A549 (cell line): ENCODE measurements at regions not wholly inside any gene's neighbourhood (a gene's known extent, or its start where the extent isn't known, plus 50 kb on each side); places are given as distances from the start of the nearest gene placed in this dataset.

Experiments used
- ATAC-seq, 2 experiments: fragments of 200-7000 bp in 1 of 2; fragments of >200 bp in 1 of 2; cut with Nextera tagmentation in 1 of 2; cut with Tn5 transposase in 1 of 2; 3 replicates each; pipeline versions ENCODE4 v1.8.0 to v1.9.1; 2018 to 2020; ENCODE audit warnings: mild to moderate bottlenecking in 1 of 2, moderate library complexity in 1 of 2
- CTCF ChIA-PET: fragments of 300-600 bp; sonication (Branson Sonifier 250); formaldehyde crosslinking; extraction: SDS; loops from one replicate; lab custom pipeline; 2021; ENCODE audit warnings: antibody characterized with exemption, inconsistent platforms; lab: Yijun Ruan, JAX
- POLR2A ChIA-PET: fragments of 350-600 bp; formaldehyde crosslinking; extraction: SDS; loops from one replicate; lab custom pipeline; 2021; ENCODE audit warnings: antibody characterized with exemption, inconsistent platforms; lab: Yijun Ruan, JAX
- DNase-seq, 2 experiments: peaks; one replicate each; pipeline versions ENCODE4 v3.0.0 to v3.0.0-alpha.2; 2011 to 2016; ENCODE audit warnings: low read depth in 1 of 2, low spot score in 1 of 2
- FAIRE-seq: peaks from 2 replicates; lab custom pipeline; 2011; peaks lifted over from hg19 to GRCh38; lab: Jason Lieb, UNC
- H3K27ac ChIP-seq, 2 experiments: fragments of >200 bp; sonication (Bioruptor Twin); formaldehyde crosslinking; 3 replicates each; pipeline ENCODE4 v1.5.1; 2016 to 2017
- H3K4me1 ChIP-seq: fragments of >200 bp; sonication (Bioruptor Twin); formaldehyde crosslinking; 3 replicates; pipeline ENCODE4 v1.6.1; 2016
- H3K4me2 ChIP-seq: fragments of >200 bp; sonication (Bioruptor Twin); formaldehyde crosslinking; 3 replicates; pipeline ENCODE4 v1.6.1; 2016
- H3K4me3 ChIP-seq: fragments of >200 bp; sonication (Bioruptor Twin); formaldehyde crosslinking; 3 replicates; pipeline ENCODE4 v1.5.1; 2016
- H3K9me3 ChIP-seq: fragments of >200 bp; sonication (Bioruptor Twin); formaldehyde crosslinking; 3 replicates; pipeline ENCODE4 v1.6.1; 2016
- BHLHE40 ChIP-seq: IDR thresholded peaks from 2 replicates; pipeline ENCODE4 v1.6.1; 2012; ENCODE audit warnings: low read depth, low read length, inconsistent platforms
- CBX8 ChIP-seq: fragments of 200-600 bp; sonication (generic); IDR thresholded peaks from 2 replicates; pipeline ENCODE4 v1.6.1; 2016
- CEBPB ChIP-seq, 2 experiments: fragments of >200 bp in 1 of 2; sonication (Bioruptor Twin) in 1 of 2; formaldehyde crosslinking in 1 of 2; IDR thresholded peaks; 2 replicates each; pipeline ENCODE4 v1.6.1; 2012 to 2016
- CTCF ChIP-seq: fragments of >200 bp; sonication (Bioruptor Twin); formaldehyde crosslinking; IDR thresholded peaks from 3 replicates; pipeline ENCODE4 v1.5.1; 2016
- EHF ChIP-seq: fragments of 250-450 bp; sonication (Bioruptor Pico); IDR thresholded peaks from 2 replicates; pipeline ENCODE4 v1.5.0; 2020; ENCODE audit warnings: mild to moderate bottlenecking
- EHMT2 ChIP-seq: fragments of 200-600 bp; sonication (generic); IDR thresholded peaks from 2 replicates; pipeline ENCODE4 v1.6.1; 2016; ENCODE audit warnings: antibody characterized with exemption, low read depth, mild to moderate bottlenecking, moderate library complexity
- EP300 ChIP-seq, 2 experiments: fragments of >200 bp; sonication (Bioruptor Twin); formaldehyde crosslinking; IDR thresholded peaks; 2 replicates in 1 of 2; 3 replicates in 1 of 2; pipeline ENCODE4 v1.6.1; 2016 to 2017
- FOSB ChIP-seq: fragments of 250-450 bp; sonication (Bioruptor Pico); IDR thresholded peaks from 2 replicates; pipeline ENCODE4 v1.5.0; 2020; ENCODE audit warnings: mild to moderate bottlenecking, moderate library complexity
- GATA3 ChIP-seq: IDR thresholded peaks from 2 replicates; pipeline ENCODE4 v1.6.1; 2012; ENCODE audit warnings: borderline replicate concordance
- HDAC2 ChIP-seq: fragments of 200-600 bp; sonication (generic); IDR thresholded peaks from 2 replicates; pipeline ENCODE4 v1.6.1; 2016
- HES2 ChIP-seq: fragments of >200 bp; sonication (Bioruptor Twin); formaldehyde crosslinking; IDR thresholded peaks from 2 replicates; pipeline ENCODE4 v1.6.1; 2016
- HOXA7 ChIP-seq: fragments of 250-450 bp; sonication (Bioruptor Pico); IDR thresholded peaks from 2 replicates; pipeline ENCODE4 v1.5.0; 2020; ENCODE audit warnings: mild to moderate bottlenecking, moderate library complexity
- MAZ ChIP-seq: fragments of 150-350 bp; IDR thresholded peaks from 2 replicates; pipeline ENCODE4 v1.6.1; 2014; ENCODE audit warnings: antibody characterized with exemption, low read depth, low read length, borderline replicate concordance
- NFE2L2 ChIP-seq: fragments of 150-350 bp; conservative IDR thresholded peaks from 2 replicates; pipeline ENCODE4 v1.6.1; 2014; ENCODE audit warnings: low read length
- NPAS2 ChIP-seq: fragments of 250-450 bp; sonication (Bioruptor Pico); IDR thresholded peaks from 2 replicates; pipeline ENCODE4 v1.8.0; 2022; ENCODE audit warnings: mild to moderate bottlenecking, moderate library complexity, borderline replicate concordance
- PBX3 ChIP-seq: IDR thresholded peaks from 2 replicates; pipeline ENCODE4 v1.6.1; 2012
- RARB ChIP-seq: fragments of 250-450 bp; sonication (Bioruptor Pico); IDR thresholded peaks from 2 replicates; pipeline ENCODE4 v1.8.0; 2021; ENCODE audit warnings: mild to moderate bottlenecking, moderate library complexity
- RCOR1 ChIP-seq: fragments of 150-350 bp; IDR thresholded peaks from 2 replicates; pipeline ENCODE4 v1.6.1; 2014; ENCODE audit warnings: antibody characterized with exemption, low read length, low read depth
- RFX5 ChIP-seq: fragments of 450-650 bp; IDR thresholded peaks from 2 replicates; pipeline ENCODE4 v1.7.1; 2014; ENCODE audit warnings: antibody characterized with exemption, mild to moderate bottlenecking, moderate library complexity
- SREBF2 ChIP-seq: fragments of 450-650 bp; IDR thresholded peaks from 2 replicates; pipeline ENCODE4 v1.6.1; 2014; ENCODE audit warnings: mild to moderate bottlenecking, moderate library complexity
- ZC3H11A ChIP-seq: fragments of 450-650 bp; IDR thresholded peaks from 2 replicates; pipeline ENCODE4 v1.6.1; 2014; ENCODE audit warnings: antibody characterized with exemption, mild to moderate bottlenecking
- ZFP36 ChIP-seq: fragments of 450-650 bp; IDR thresholded peaks from 2 replicates; pipeline ENCODE4 v1.6.1; 2014; ENCODE audit warnings: borderline replicate concordance; ENCODE audit not compliant: partially characterized antibody
- WGBS: methylation state at CpG from one replicate; pipeline ENCODE4 v1.1.6; 2017; ENCODE audit errors: missing lambda C conversion rate; 5-methylcytosine and 5-hydroxymethylcytosine counted together
- TF ChIP-seq, protein P1 (sequence below): IDR thresholded peaks from 2 replicates; pipeline ENCODE4 v1.6.1; 2012
- TF ChIP-seq, protein P2 (sequence below): fragments of 250-450 bp; sonication (Bioruptor Pico); IDR thresholded peaks from 2 replicates; pipeline ENCODE4 v1.5.0; 2020; ENCODE audit warnings: low read depth, mild to moderate bottlenecking, moderate library complexity

DNA sequence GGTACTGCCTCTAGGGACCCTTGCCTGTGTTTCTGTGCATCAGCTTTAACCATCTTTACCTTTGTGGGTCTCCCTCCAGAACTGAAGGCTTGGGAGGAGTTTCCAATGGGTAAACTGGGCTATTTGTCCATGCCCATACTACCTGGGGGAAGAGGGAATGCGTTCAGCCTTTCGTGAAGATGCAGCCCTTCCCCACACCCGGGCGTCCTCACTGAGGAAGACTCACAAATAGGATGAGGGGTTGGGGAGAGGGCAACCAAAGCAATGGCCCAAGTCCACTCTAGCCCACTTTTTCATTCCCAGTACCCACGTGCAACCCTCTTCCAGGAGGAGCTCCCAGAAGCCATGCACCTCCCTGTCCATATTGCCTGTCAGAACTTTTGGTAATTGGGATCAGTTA is 61.8 kb upstream of the ADA2 start:
- FAIRE-seq, result no peak
- POLR2A ChIA-PET, result no interaction called here
- H3K4me1 ChIP-seq, result no peaks in the 10 kb centered on the region
- H3K9me3 ChIP-seq, result no peaks in the 10 kb centered on the region
- TF ChIP-seq HOXA7 (no peak), EHF (CRISPR knock-in tag) (no peak)
- CTCF ChIA-PET, result no interaction called here
- H3K27ac ChIP-seq, result no peak overlapping the region
- no peak for DNase-seq
- WGBS, result 64% methylated on average over 5 of the region's 5 CpGs
- ATAC-seq, result no peak
- no peak overlapping the region for H3K4me3 ChIP-seq
- H3K4me2 ChIP-seq, result no peak overlapping the region

DNA sequence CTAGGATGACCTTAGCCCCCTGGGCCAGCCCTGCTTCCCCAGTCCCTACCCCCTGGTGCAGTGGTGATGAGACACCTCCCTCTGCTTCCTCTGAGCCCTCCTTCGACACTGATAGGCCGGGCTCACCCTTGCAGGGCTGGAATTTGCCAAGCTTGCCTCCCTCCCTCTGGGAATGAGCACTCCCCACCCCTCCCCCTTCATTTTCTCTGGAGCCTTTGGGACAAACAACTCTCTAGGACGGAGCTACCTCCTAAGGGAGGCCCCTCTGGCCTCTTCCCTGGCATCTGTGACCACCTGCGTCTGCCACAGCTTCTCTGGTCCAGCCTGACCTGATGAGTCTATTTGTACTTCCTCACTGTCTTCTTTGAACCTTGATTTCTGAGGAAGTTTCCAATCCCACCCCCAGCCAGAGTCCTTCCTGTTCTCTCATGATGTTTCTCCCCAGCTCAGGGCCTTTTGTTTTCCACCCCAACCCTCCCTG is 53.3 kb upstream of the ADA2 start:
- WGBS, result 74% methylated on average over 4 of the region's 4 CpGs
- no peak overlapping the region for H3K4me2 ChIP-seq
- TF ChIP-seq, protein P1, sequence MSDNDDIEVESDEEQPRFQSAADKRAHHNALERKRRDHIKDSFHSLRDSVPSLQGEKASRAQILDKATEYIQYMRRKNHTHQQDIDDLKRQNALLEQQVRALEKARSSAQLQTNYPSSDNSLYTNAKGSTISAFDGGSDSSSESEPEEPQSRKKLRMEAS, result no peak
- TF ChIP-seq FOSB (CRISPR knock-in tag) (no peak), CTCF (no peak), SREBF2 (no peak)
- TF ChIP-seq, all 56 proteins: peak for 0
- Histone ChIP-seq H3K4me1 (no peaks in the 10 kb centered on the region), H3K27ac (no peak overlapping the region), H3K4me3 (no peak overlapping the region), H3K9me3 (no peaks in the 10 kb centered on the region)
- CTCF ChIA-PET, result no interaction called here
- POLR2A ChIA-PET, result no interaction called here
- ATAC-seq, result no peak
- DNase-seq, result no peak
- FAIRE-seq, result no peak

- ChIA-PET POLR2A (no interaction called here), CTCF (interaction anchor here (0.8 kb wide), 1 partner anchor 13 kb away, joined by 5 read pairs; no protein-coding TSS in a partner anchor)
- ATAC-seq (no peak), FAIRE-seq (no peak), DNase-seq (no peak)
- 75% methylated on average over 8 of the region's 8 CpGs for WGBS
- no peaks in the 10 kb centered on the region for H3K4me1 ChIP-seq
- H3K4me2 ChIP-seq, result no peak overlapping the region
- no peaks in the 10 kb centered on the region for H3K9me3 ChIP-seq
- H3K4me3 ChIP-seq, result no peak overlapping the region
- no peak for TF ChIP-seq EHMT2
- no peak for TF ChIP-seq CEBPB (IDR thresholded peaks at IDR 0.05)
- no peak for TF ChIP-seq RARB (CRISPR knock-in tag)
- TF ChIP-seq EP300 (IDR thresholded peaks at IDR 0.05), result no peak
- TF ChIP-seq MAZ, result no peak
- no peak for TF ChIP-seq RCOR1
- TF ChIP-seq EHF (CRISPR knock-in tag), result no peak
- no peak for TF ChIP-seq BHLHE40
- no peak for TF ChIP-seq RFX5
- no peak for TF ChIP-seq ZC3H11A
- no peak overlapping the region for H3K27ac ChIP-seq
These were observed 52.6 kb upstream of the ADA2 start for GRCh38 chr22:17271711-17272451.

DNA sequence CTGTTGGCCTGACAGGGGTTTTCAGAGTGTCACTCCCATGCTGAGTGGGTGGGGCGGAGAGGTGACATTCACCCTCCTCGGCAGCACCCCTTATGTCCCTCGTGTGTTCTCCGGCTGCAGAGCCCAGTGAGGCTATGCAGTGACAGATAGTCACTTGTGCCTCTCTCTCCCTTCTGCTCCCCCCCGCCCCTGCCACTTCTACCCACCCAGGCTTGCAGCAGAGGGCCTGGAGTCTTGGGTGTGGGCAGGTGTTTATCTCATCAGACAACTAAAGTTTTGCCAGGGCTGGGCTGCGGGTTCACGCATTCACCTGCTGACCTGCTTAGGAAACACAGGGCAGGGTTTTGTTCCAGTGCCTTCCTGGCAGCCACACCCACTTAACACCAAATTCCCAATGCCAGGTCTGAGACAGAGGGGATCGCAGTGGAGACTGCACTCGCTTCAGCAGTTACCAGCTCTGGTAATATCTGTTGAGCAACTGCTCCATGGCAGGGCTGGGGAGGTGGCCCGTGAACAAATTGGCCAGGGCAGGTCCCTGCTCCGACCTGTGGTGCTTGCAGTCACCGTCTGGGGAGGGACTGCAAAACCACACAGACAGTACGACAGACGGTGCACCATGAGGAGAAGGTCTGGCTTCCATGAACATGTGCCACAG is 50.5 kb upstream of the ADA2 start:
- ChIA-PET CTCF (interaction anchor here (0.9 to 1.5 kb wide), 2 partner anchors 9 to 10 kb away, joined by 3 read pairs; no protein-coding TSS in a partner anchor), POLR2A (no interaction called here)
- Histone ChIP-seq H3K9me3 (no peaks in the 10 kb centered on the region), H3K27ac (no peak overlapping the region), H3K4me1 (no peaks in the 10 kb centered on the region), H3K4me3 (no peak overlapping the region), H3K4me2 (no peak overlapping the region)
- 34% methylated on average over 11 of the region's 14 CpGs for WGBS
- DNase-seq (no peak), ATAC-seq (0 out of 6 replicates have a peak, but pooled peaks of 1 of the 2 experiments have one; percentile 22), FAIRE-seq (no peak)
- no peak for TF ChIP-seq CBX8
- TF ChIP-seq, protein P2, sequence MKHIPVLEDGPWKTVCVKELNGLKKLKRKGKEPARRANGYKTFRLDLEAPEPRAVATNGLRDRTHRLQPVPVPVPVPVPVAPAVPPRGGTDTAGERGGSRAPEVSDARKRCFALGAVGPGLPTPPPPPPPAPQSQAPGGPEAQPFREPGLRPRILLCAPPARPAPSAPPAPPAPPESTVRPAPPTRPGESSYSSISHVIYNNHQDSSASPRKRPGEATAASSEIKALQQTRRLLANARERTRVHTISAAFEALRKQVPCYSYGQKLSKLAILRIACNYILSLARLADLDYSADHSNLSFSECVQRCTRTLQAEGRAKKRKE (CRISPR knock-in tag), result no peak
- no peak for TF ChIP-seq HES2
- TF ChIP-seq PBX3, result no peak
- TF ChIP-seq NPAS2 (CRISPR knock-in tag), result no peak
- no peak for TF ChIP-seq NFE2L2
- TF ChIP-seq GATA3, result no peak
- TF ChIP-seq HDAC2, result no peak
- TF ChIP-seq CTCF, result no peak
- no peak for TF ChIP-seq ZFP36
